ENCODE measurements at regions not wholly inside any gene's neighbourhood (a gene's known extent, or its start where the extent isn't known, plus 50 kb on each side); places are given as distances from the start of the nearest gene placed in this dataset.

DNA sequence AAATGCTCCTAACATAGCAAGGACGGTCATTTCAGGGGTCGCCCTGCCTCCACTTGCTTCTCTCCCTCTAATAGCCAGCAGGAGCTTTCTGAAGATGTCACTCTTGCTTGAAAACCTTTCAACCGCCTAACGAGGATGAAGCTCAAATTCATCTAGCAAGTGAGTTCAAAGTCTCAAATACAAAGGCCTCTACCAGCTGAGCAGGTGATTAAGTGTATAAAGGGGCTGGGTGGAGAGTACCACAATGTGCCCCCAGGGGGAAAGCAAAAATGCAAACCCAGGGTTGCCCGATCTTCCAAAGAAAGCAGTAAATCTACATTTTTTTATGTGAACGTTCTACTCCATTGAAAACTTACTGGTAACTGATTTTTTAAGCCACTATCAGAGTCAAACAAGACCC lies 50.4 kb upstream of the GRIP2 start:
- Histone ChIP-seq H3K4me3 (ENCODE audit: low read depth, low read length) (no peak overlapping the region), H2AFZ (ENCODE audit: low read length, unreplicated experiment) (no peak overlapping the region), H3K36me3 (ENCODE audit: insufficient read depth, low read length) (no peaks in the 10 kb centered on the region), H3K79me2 (ENCODE audit: control insufficient read depth, insufficient read depth, low read length, unreplicated experiment) (no peaks in the 10 kb centered on the region), H3K27me3 (ENCODE audit: insufficient read depth, low read length) (peaks cover 28% of the 10 kb centered on the region), H3K27ac (ENCODE audit: low read depth, low read length) (no peak overlapping the region), H3K4me1 (ENCODE audit: control insufficient read depth, insufficient read depth, low read length, unreplicated experiment) (peaks cover 13% of the 10 kb centered on the region)

- H3K4me1 ChIP-seq (ENCODE audit: control insufficient read depth, insufficient read depth, low read length, unreplicated experiment), result peaks cover 13% of the 10 kb centered on the region
- H3K27ac ChIP-seq (ENCODE audit: low read depth, low read length), result no peak overlapping the region
- H3K27me3 ChIP-seq (ENCODE audit: insufficient read depth, low read length), result peaks cover 46% of the 10 kb centered on the region
- H3K79me2 ChIP-seq (ENCODE audit: control insufficient read depth, insufficient read depth, low read length, unreplicated experiment), result no peaks in the 10 kb centered on the region
- no peaks in the 10 kb centered on the region for H3K36me3 ChIP-seq (ENCODE audit: insufficient read depth, low read length)
- no peak overlapping the region for H3K4me3 ChIP-seq (ENCODE audit: low read depth, low read length)
- H2AFZ ChIP-seq (ENCODE audit: low read length, unreplicated experiment), result no peak overlapping the region
These were observed 52.2 kb upstream of the GRIP2 start for GRCh38 chr3:14592390-14592789.

- Histone ChIP-seq H3K4me3 (ENCODE audit: low read depth, low read length) (no peak overlapping the region), H3K79me2 (ENCODE audit: control insufficient read depth, insufficient read depth, low read length, unreplicated experiment) (no peaks in the 10 kb centered on the region), H3K27ac (ENCODE audit: low read depth, low read length) (no peak overlapping the region), H3K4me1 (ENCODE audit: control insufficient read depth, insufficient read depth, low read length, unreplicated experiment) (peaks cover 10% of the 10 kb centered on the region), H3K36me3 (ENCODE audit: insufficient read depth, low read length) (no peaks in the 10 kb centered on the region), H2AFZ (ENCODE audit: low read length, unreplicated experiment) (no peak overlapping the region), H3K27me3 (ENCODE audit: insufficient read depth, low read length) (peaks cover 50% of the 10 kb centered on the region)
These were observed 52.7 kb upstream of the GRIP2 start for GRCh38 chr3:14592836-14593235.

DNA sequence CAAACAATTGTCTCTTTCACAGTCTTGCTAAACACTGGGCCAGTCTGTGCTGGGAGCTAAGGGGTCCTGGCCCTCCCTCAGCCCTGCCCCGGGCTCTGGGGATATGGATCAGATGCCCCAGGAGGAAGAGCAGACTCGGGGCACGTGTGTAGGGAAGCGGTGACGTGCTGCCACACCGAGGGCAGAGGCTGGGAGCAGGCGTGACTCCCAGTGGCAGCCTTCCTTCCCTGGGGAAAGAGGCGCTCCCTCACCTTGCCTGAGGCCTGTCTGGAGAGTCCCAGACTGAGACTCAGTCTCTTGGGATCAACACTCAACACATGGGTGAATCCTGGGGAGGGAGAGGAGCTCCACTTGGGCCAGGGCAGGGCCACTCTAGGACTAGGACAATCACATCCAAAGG lies 54.1 kb upstream of the GRIP2 start:
- Histone ChIP-seq H3K36me3 (ENCODE audit: insufficient read depth, low read length) (no peaks in the 10 kb centered on the region), H2AFZ (ENCODE audit: low read length, unreplicated experiment) (no peak overlapping the region), H3K4me1 (ENCODE audit: control insufficient read depth, insufficient read depth, low read length, unreplicated experiment) (no peaks in the 10 kb centered on the region), H3K27ac (ENCODE audit: low read depth, low read length) (no peak overlapping the region), H3K4me3 (ENCODE audit: low read depth, low read length) (no peak overlapping the region), H3K27me3 (ENCODE audit: insufficient read depth, low read length) (peaks cover 62% of the 10 kb centered on the region), H3K79me2 (ENCODE audit: control insufficient read depth, insufficient read depth, low read length, unreplicated experiment) (no peaks in the 10 kb centered on the region)

DNA sequence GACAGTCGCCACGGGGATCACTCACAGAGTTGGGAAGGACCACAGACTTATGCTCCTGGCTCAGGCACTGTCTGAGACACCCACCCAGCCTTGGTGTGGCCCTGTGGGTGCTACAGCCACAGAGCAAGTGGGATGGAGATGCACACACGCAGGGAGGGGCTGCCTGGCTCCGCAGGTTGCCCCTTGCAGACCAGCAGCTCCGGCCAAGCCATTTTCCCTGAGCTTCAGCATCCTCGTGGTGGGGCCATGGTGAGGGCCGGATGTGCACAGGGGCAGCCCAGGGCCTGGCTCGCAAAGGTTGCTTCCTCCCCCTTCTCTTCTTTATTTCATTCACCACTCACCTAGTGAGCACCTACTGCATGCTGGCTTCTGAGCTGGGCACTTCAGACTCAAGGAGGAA lies 55.4 kb upstream of the GRIP2 start:
- no peak overlapping the region for H2AFZ ChIP-seq (ENCODE audit: low read length, unreplicated experiment)
- H3K27me3 ChIP-seq (ENCODE audit: insufficient read depth, low read length), result peaks cover 72% of the 10 kb centered on the region
- no peak overlapping the region for H3K27ac ChIP-seq (ENCODE audit: low read depth, low read length)
- no peak overlapping the region for H3K4me3 ChIP-seq (ENCODE audit: low read depth, low read length)
- no peaks in the 10 kb centered on the region for H3K4me1 ChIP-seq (ENCODE audit: control insufficient read depth, insufficient read depth, low read length, unreplicated experiment)
- no peaks in the 10 kb centered on the region for H3K36me3 ChIP-seq (ENCODE audit: insufficient read depth, low read length)
- no peaks in the 10 kb centered on the region for H3K79me2 ChIP-seq (ENCODE audit: control insufficient read depth, insufficient read depth, low read length, unreplicated experiment)

DNA sequence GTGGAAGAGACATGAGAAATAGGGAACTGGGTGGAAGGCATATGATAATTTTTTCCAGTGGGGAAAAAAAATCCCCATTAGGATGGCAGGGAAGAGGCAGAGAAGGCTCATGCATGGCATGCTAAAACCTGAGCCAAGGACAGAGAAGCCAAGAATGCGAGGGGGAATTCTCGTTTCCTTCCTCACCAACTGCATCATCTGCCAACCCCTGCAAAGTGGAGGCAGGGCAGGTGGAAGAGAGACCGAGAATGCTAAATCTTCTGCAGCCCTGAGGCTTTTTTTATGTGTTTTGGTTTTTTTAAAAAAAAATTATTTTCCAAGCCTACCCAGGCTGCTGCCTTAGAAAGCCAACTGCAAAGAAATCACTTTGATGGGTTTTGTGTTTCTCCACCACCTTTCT lies 54.3 kb upstream of the CCDC174 start:
- Histone ChIP-seq H3K4me3 (ENCODE audit: low read depth, low read length) (no peak overlapping the region), H3K4me1 (ENCODE audit: control insufficient read depth, insufficient read depth, low read length, unreplicated experiment) (no peaks in the 10 kb centered on the region), H2AFZ (ENCODE audit: low read length, unreplicated experiment) (no peak overlapping the region), H3K36me3 (ENCODE audit: insufficient read depth, low read length) (no peaks in the 10 kb centered on the region), H3K27me3 (ENCODE audit: insufficient read depth, low read length) (peaks cover 72% of the 10 kb centered on the region), H3K27ac (ENCODE audit: low read depth, low read length) (no peak overlapping the region), H3K79me2 (ENCODE audit: control insufficient read depth, insufficient read depth, low read length, unreplicated experiment) (no peaks in the 10 kb centered on the region)

- H3K4me3 ChIP-seq (ENCODE audit: low read depth, low read length), result no peak overlapping the region
- H3K79me2 ChIP-seq (ENCODE audit: control insufficient read depth, insufficient read depth, low read length, unreplicated experiment), result no peaks in the 10 kb centered on the region
- H2AFZ ChIP-seq (ENCODE audit: low read length, unreplicated experiment), result no peak overlapping the region
- peaks cover 78% of the 10 kb centered on the region for H3K27me3 ChIP-seq (ENCODE audit: insufficient read depth, low read length)
- no peaks in the 10 kb centered on the region for H3K4me1 ChIP-seq (ENCODE audit: control insufficient read depth, insufficient read depth, low read length, unreplicated experiment)
- H3K36me3 ChIP-seq (ENCODE audit: insufficient read depth, low read length), result no peaks in the 10 kb centered on the region
- H3K27ac ChIP-seq (ENCODE audit: low read depth, low read length), result no peak overlapping the region
These were observed 53.4 kb upstream of the CCDC174 start for GRCh38 chr3:14598143-14598569.

- peaks cover 80% of the 10 kb centered on the region for H3K27me3 ChIP-seq (ENCODE audit: insufficient read depth, low read length)
- no peaks in the 10 kb centered on the region for H3K79me2 ChIP-seq (ENCODE audit: control insufficient read depth, insufficient read depth, low read length, unreplicated experiment)
- H3K36me3 ChIP-seq (ENCODE audit: insufficient read depth, low read length), result no peaks in the 10 kb centered on the region
- no peak overlapping the region for H2AFZ ChIP-seq (ENCODE audit: low read length, unreplicated experiment)
- H3K27ac ChIP-seq (ENCODE audit: low read depth, low read length), result no peak overlapping the region
- no peaks in the 10 kb centered on the region for H3K4me1 ChIP-seq (ENCODE audit: control insufficient read depth, insufficient read depth, low read length, unreplicated experiment)
- no peak overlapping the region for H3K4me3 ChIP-seq (ENCODE audit: low read depth, low read length)
These were observed 52.1 kb upstream of the CCDC174 start for GRCh38 chr3:14599488-14599887.

- Histone ChIP-seq H3K27me3 (ENCODE audit: insufficient read depth, low read length) (peaks cover 78% of the 10 kb centered on the region), H3K27ac (ENCODE audit: low read depth, low read length) (no peak overlapping the region), H2AFZ (ENCODE audit: low read length, unreplicated experiment) (no peak overlapping the region), H3K79me2 (ENCODE audit: control insufficient read depth, insufficient read depth, low read length, unreplicated experiment) (no peaks in the 10 kb centered on the region), H3K36me3 (ENCODE audit: insufficient read depth, low read length) (no peaks in the 10 kb centered on the region), H3K4me1 (ENCODE audit: control insufficient read depth, insufficient read depth, low read length, unreplicated experiment) (no peaks in the 10 kb centered on the region), H3K4me3 (ENCODE audit: low read depth, low read length) (no peak overlapping the region)
These were observed 51.5 kb upstream of the CCDC174 start for GRCh38 chr3:14600075-14600474.

DNA sequence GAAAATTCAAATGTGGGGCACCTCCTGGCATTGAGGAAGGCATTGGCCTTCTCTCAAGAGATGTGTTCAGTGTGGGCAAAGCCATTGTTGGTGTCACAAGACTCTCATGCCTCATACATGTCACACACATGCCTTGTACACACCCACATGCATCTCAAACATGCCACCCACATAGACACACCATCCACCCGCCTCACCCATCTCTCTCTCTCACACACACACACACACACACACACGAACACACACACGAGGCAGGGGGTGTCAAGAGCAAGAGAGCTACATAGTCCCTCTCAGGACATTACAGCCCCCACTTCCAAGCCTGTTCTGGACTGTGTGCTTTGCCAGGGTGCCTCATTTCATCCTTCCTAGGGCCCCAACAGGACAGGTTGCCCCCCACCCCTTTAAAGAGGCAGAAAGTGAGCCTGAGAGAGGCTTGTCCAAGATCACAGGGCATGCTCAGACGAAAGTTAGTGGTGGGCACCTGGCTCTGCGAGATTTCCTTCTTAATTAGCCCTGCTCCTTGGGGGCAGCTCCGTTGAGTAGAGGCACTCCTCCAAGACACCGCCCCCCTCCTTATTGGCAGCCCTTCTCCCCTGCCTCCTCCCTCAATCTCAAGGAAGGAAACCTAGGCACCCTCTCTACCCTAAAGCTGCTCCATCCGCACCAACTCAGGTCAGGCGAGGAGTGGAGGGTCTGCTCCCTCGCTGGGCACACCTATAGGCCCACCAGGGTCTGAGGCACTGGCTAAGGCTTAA lies 50.5 kb upstream of the CCDC174 start:
- H3K4me1 ChIP-seq (ENCODE audit: control insufficient read depth, insufficient read depth, low read length, unreplicated experiment), result no peaks in the 10 kb centered on the region
- H3K27me3 ChIP-seq (ENCODE audit: insufficient read depth, low read length), result peaks cover 74% of the 10 kb centered on the region
- no peak overlapping the region for H3K27ac ChIP-seq (ENCODE audit: low read depth, low read length)
- H3K36me3 ChIP-seq (ENCODE audit: insufficient read depth, low read length), result no peaks in the 10 kb centered on the region
- H3K4me3 ChIP-seq (ENCODE audit: low read depth, low read length), result no peak overlapping the region
- no peaks in the 10 kb centered on the region for H3K79me2 ChIP-seq (ENCODE audit: control insufficient read depth, insufficient read depth, low read length, unreplicated experiment)
- no peak overlapping the region for H2AFZ ChIP-seq (ENCODE audit: low read length, unreplicated experiment)

- no peak overlapping the region for H3K4me3 ChIP-seq (ENCODE audit: low read depth, low read length)
- peaks cover 2% of the 10 kb centered on the region for H3K4me1 ChIP-seq (ENCODE audit: control insufficient read depth, insufficient read depth, low read length, unreplicated experiment)
- H3K79me2 ChIP-seq (ENCODE audit: control insufficient read depth, insufficient read depth, low read length, unreplicated experiment), result no peaks in the 10 kb centered on the region
- H3K27me3 ChIP-seq (ENCODE audit: insufficient read depth, low read length), result peaks cover 68% of the 10 kb centered on the region
- H2AFZ ChIP-seq (ENCODE audit: low read length, unreplicated experiment), result no peak overlapping the region
- H3K27ac ChIP-seq (ENCODE audit: low read depth, low read length), result no peak overlapping the region
- no peaks in the 10 kb centered on the region for H3K36me3 ChIP-seq (ENCODE audit: insufficient read depth, low read length)
These were observed 49.9 kb upstream of the CCDC174 start for GRCh38 chr3:14601692-14602005.

Data from ACC112 (cell line).